Adipocyte (in vitro differentiated cells): ENCODE measurements at regions not wholly inside any gene's neighbourhood (a gene's known extent, or its start where the extent isn't known, plus 50 kb on each side); places are given as distances from the start of the nearest gene placed in this dataset.

Experiments
- DNase-seq: peaks from one replicate; pipeline ENCODE4 v3.0.0-alpha.2; 2015; ENCODE audit warnings: low read depth
- H3K27me3 ChIP-seq: replicated peaks from 2 replicates; pipeline ENCODE4 v1.7.0; 2013; ENCODE audit warnings: mild to moderate bottlenecking, low read length, moderate library complexity; ENCODE audit not compliant: control insufficient read depth, insufficient read depth
- H3K36me3 ChIP-seq: 2 replicates; pipeline ENCODE4 v1.7.0; 2013; ENCODE audit warnings: low read length, mild to moderate bottlenecking, moderate library complexity; ENCODE audit not compliant: control insufficient read depth, insufficient read depth, severe bottlenecking
- H3K4me1 ChIP-seq: 2 replicates; pipeline ENCODE4 v1.7.0; 2013; ENCODE audit warnings: mild to moderate bottlenecking, low read length, moderate library complexity; ENCODE audit not compliant: control insufficient read depth, insufficient read depth
- H3K4me3 ChIP-seq: 2 replicates; pipeline ENCODE4 v1.7.0; 2013; ENCODE audit warnings: mild to moderate bottlenecking, low read length, moderate library complexity
- H3K9ac ChIP-seq: 2 replicates; pipeline ENCODE4 v1.7.0; 2013; ENCODE audit warnings: mild to moderate bottlenecking, low read length, moderate library complexity
- H3K9me3 ChIP-seq: 2 replicates; pipeline ENCODE4 v1.7.0; 2013; ENCODE audit warnings: mild to moderate bottlenecking, low read length, moderate library complexity; ENCODE audit not compliant: control insufficient read depth

- peaks cover 6% of the 10 kb centered on the region for H3K9me3 ChIP-seq
- no peaks in the 10 kb centered on the region for H3K27me3 ChIP-seq
- no peak overlapping the region for H3K9ac ChIP-seq
- H3K4me1 ChIP-seq = no peaks in the 10 kb centered on the region
- no peak for DNase-seq
- H3K4me3 ChIP-seq = no peak overlapping the region
- H3K36me3 ChIP-seq = no peaks in the 10 kb centered on the region
Measured at GRCh38 chr10:24027107-24027506, 181.8 kb upstream of the KIAA1217 start.

DNA sequence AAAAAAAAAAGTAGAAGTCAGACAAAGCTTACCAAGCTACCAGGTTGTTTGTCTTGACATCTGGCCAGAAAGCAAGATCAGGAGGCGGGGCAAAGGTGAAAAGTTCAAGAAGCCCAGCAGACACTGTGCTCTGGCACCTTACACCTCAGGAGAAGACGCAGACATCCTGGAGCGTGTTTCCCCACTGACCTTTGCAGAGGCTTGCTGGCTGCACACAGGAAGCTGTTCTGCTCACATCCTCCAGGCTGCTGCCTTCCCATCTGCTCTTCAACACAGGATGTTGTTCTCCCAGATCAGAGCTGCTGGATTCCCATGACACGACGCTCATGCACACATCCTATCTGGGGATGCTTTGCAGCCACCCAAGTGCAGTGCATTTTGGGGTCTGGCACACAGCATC, 174.4 kb upstream of the KIAA1217 start:
- H3K27me3 ChIP-seq = no peaks in the 10 kb centered on the region
- no peaks in the 10 kb centered on the region for H3K4me1 ChIP-seq
- no peak for DNase-seq
- H3K4me3 ChIP-seq = no peak overlapping the region
- H3K9ac ChIP-seq = no peak overlapping the region
- H3K36me3 ChIP-seq = no peaks in the 10 kb centered on the region
- no peaks in the 10 kb centered on the region for H3K9me3 ChIP-seq

GRCh38 chr10:24035761-24036160, 173.2 kb upstream of the KIAA1217 start:
- no peaks in the 10 kb centered on the region for H3K36me3 ChIP-seq
- no peak overlapping the region for H3K9ac ChIP-seq
- H3K4me1 ChIP-seq = no peaks in the 10 kb centered on the region
- DNase-seq = no peak
- H3K4me3 ChIP-seq = no peak overlapping the region
- H3K27me3 ChIP-seq = no peaks in the 10 kb centered on the region
- no peaks in the 10 kb centered on the region for H3K9me3 ChIP-seq

DNA sequence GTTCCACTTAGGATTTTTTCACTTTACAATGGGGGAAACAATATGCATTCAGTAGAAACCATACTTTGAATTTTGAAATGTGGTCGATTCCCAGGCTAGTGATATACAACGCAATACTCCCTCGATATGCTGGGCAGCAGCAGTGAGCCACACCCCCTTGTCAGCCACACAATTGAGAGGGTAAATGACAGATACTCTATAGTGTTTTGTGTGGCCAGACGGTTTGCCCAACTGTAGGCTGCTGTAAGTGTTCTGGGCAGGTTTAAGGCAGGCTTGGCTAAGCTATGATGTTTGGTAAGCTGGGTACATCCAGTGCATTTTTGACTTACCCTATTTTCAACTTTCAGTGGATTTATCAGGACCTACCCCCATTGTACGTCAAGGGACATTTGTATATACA, 169.6 kb upstream of the KIAA1217 start:
- no peak overlapping the region for H3K4me3 ChIP-seq
- H3K27me3 ChIP-seq = no peaks in the 10 kb centered on the region
- H3K36me3 ChIP-seq = no peaks in the 10 kb centered on the region
- H3K9me3 ChIP-seq = no peaks in the 10 kb centered on the region
- H3K4me1 ChIP-seq = no peaks in the 10 kb centered on the region
- no peak for DNase-seq
- no peak overlapping the region for H3K9ac ChIP-seq

- Histone ChIP-seq H3K36me3 (no peaks in the 10 kb centered on the region), H3K4me1 (no peaks in the 10 kb centered on the region), H3K9me3 (no peaks in the 10 kb centered on the region), H3K27me3 (no peaks in the 10 kb centered on the region), H3K4me3 (no peak overlapping the region), H3K9ac (no peak overlapping the region)
- DNase-seq = no peak
Measured at GRCh38 chr10:24039897-24040296, 169.0 kb upstream of the KIAA1217 start.

GRCh38 chr10:24041034-24041433, 167.9 kb upstream of the KIAA1217 start:
- Histone ChIP-seq H3K9me3 (no peaks in the 10 kb centered on the region), H3K4me3 (no peak overlapping the region), H3K9ac (no peak overlapping the region), H3K4me1 (no peaks in the 10 kb centered on the region), H3K27me3 (no peaks in the 10 kb centered on the region), H3K36me3 (no peaks in the 10 kb centered on the region)
- no peak for DNase-seq

GRCh38 chr10:24041834-24042233, 167.1 kb upstream of the KIAA1217 start:
- Histone ChIP-seq H3K4me1 (no peaks in the 10 kb centered on the region), H3K36me3 (no peaks in the 10 kb centered on the region), H3K4me3 (no peak overlapping the region), H3K9me3 (no peaks in the 10 kb centered on the region), H3K9ac (no peak overlapping the region), H3K27me3 (no peaks in the 10 kb centered on the region)
- DNase-seq = no peak

DNA sequence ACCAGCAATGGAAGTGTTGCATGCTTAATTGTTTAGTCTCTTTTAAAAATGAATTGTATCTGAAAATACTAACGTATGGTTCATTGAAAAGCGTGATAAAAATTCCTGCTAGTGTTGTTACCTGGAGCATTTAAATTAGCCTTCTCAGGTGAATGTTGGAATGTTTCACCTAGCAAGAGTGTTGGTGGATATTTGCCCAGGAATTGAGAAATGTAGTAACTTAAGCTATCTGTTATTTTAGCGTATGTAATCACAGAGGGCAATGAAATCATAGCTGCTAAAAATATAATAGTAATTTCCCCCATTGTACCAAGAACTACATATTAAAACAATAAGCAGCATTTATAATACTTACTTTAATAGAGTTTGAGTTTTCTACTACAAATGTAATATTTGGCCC, 166.1 kb upstream of the KIAA1217 start:
- Histone ChIP-seq H3K27me3 (no peaks in the 10 kb centered on the region), H3K36me3 (no peaks in the 10 kb centered on the region), H3K4me3 (no peak overlapping the region), H3K9ac (no peak overlapping the region), H3K9me3 (no peaks in the 10 kb centered on the region), H3K4me1 (no peaks in the 10 kb centered on the region)
- no peak for DNase-seq

DNA sequence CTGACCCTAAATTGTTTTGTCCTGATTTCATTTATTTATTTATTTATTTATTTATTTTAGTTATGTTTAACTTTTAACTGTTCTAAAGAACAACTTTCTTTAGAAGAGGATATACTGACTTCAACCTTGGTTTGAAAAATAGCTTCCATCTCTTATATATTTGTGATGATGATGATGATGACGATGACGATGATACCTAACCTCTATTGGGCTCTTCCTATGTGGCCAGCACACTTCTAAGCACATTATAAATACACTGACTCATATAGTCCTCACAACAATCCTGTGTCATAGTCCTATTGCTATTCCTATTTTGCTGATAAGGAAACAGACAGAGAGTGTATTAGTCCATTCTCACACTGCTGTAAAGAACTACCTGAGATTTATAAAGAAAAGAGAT, 162.9 kb upstream of the KIAA1217 start:
- H3K9ac ChIP-seq = no peak overlapping the region
- H3K4me3 ChIP-seq = no peak overlapping the region
- no peaks in the 10 kb centered on the region for H3K4me1 ChIP-seq
- H3K9me3 ChIP-seq = peaks cover 4% of the 10 kb centered on the region
- H3K36me3 ChIP-seq = no peaks in the 10 kb centered on the region
- no peaks in the 10 kb centered on the region for H3K27me3 ChIP-seq
- DNase-seq = no peak

DNA sequence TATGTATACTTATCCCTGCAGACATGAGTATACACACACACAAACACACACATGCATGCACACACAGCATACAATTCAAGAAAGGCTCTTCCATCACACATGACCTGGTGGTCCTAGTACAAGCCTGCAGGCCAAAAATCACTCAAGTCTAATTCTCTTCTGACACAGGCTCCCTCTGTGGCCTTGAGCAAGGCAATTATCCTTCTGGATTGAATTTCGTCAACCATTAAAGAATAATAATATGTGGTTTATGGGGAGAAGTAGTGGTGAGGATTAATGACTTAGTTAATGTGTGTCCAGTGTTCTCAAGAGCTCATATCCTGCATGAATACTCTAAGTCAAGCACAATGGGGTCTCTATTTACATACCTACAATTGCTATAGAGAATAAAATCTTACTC, 161.8 kb upstream of the KIAA1217 start:
- DNase-seq = no peak
- Histone ChIP-seq H3K9ac (no peak overlapping the region), H3K4me3 (no peak overlapping the region), H3K36me3 (no peaks in the 10 kb centered on the region), H3K27me3 (no peaks in the 10 kb centered on the region), H3K9me3 (peaks cover 4% of the 10 kb centered on the region), H3K4me1 (no peaks in the 10 kb centered on the region)

- Histone ChIP-seq H3K9me3 (peaks cover 4% of the 10 kb centered on the region), H3K4me3 (no peak overlapping the region), H3K36me3 (no peaks in the 10 kb centered on the region), H3K27me3 (no peaks in the 10 kb centered on the region), H3K9ac (no peak overlapping the region), H3K4me1 (no peaks in the 10 kb centered on the region)
- DNase-seq = no peak
Measured at GRCh38 chr10:24054421-24054820, 154.5 kb upstream of the KIAA1217 start.

- H3K9ac ChIP-seq = no peak overlapping the region
- no peaks in the 10 kb centered on the region for H3K36me3 ChIP-seq
- no peak overlapping the region for H3K4me3 ChIP-seq
- no peaks in the 10 kb centered on the region for H3K4me1 ChIP-seq
- H3K27me3 ChIP-seq = no peaks in the 10 kb centered on the region
- DNase-seq = no peak
- no peaks in the 10 kb centered on the region for H3K9me3 ChIP-seq
Measured at GRCh38 chr10:24080207-24080606, 128.7 kb upstream of the KIAA1217 start.
